Limb (tissue), 2 donors: ENCODE measurements at regions not wholly inside any gene's neighbourhood (a gene's known extent, or its start where the extent isn't known, plus 50 kb on each side); places are given as distances from the start of the nearest gene placed in this dataset.
A peak's percentile ranks its signal among the peaks of the same experiment; 100 is the strongest.

Experiments used
- DNase-seq, 2 donors: peaks; one replicate each; pipeline ENCODE4 v3.0.0-alpha.2; 2016; ENCODE audit errors: extremely low spot score in 2 of 2

DNA sequence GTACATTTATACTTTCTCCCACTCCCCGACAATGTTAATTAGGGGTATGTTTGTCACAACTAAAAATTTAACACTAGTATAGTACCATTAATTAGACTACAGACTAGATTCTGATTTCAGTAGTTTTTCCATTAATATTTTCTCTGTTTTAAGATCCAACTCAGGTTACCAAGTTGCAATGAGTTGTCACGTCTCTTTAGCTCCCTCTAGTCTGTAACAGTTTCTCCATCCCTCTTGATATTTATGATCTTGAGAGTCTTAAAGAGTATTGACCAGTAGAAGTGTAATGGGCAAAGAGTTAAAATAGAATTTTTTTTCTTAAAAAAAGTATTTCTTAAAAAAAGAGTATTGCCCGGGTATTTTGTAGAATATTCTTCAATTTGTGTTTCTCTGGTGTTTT is 598.1 kb downstream of the TBC1D4 start:
- DNase-seq, result no peak

DNA sequence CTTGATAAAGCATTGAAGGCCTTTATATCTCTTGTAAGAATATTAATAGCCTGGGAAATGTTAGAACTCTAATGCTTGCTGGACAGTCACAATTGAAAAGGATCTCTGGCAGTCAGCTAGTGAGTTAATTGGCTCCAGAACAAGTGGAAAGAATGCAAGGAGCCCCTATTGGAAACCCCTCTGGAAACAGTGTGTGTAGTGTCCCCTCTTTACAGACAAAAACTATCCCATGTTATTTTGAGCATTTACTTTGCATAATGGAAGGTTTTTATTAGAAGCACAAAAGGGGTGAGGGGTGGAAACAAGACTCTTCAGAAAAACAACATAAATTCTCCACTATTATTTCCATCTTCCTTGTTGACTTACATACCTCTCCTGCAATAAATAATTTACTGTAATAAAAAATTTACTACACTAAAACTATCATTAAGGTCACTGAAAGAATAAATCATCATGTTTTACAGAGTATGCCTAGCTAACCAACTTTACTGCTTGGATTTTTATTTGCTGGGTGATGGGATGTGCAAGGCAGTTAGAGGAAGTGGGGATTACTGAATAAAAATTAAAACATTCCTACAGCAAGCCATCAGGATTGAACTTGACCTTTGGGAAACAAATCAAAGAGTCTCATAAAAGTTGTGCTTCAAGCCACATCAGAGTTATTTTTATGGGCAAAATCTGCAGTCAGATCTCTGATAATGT is 610.4 kb downstream of the TBC1D4 start:
- DNase-seq, result peak in 1 of 2 donors; percentile 24

DNA sequence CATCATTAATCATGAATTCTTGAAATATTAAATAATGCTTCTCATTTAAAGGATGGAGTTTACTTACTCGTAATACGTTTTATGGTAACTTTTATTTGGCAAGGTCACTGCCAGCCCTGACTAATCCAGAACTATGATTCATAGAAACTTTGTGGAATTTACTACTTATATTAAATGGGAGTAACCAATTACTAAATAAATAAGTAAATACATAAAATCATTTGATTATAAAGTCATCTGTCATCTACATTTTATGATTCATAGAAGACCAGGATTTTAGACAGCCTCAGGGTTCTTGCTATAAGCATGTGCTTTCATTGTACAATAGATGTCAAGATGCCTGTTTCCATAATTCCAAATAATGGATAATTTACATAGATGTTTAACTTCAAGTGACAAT is 611.1 kb downstream of the TBC1D4 start:
- no peak for DNase-seq

DNA sequence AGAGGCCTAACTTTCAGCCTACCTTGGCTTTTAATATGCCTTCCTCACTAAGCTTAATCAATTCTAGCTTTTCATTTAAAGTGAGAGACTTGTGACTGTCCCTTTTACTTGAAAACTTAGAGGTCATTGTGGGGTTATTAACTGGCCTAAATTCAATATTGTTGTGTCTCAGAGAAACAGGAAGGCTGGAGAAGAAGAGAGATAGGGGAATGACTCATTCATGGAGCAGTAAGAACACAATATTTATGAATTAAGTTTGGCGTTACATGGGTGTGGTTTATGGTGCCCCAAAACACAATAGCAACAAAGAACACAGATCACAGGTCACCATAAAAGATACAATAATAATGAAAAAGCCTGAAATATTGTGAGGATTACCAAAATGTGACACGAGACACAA is 612.1 kb downstream of the TBC1D4 start:
- DNase-seq, result no peak

DNA sequence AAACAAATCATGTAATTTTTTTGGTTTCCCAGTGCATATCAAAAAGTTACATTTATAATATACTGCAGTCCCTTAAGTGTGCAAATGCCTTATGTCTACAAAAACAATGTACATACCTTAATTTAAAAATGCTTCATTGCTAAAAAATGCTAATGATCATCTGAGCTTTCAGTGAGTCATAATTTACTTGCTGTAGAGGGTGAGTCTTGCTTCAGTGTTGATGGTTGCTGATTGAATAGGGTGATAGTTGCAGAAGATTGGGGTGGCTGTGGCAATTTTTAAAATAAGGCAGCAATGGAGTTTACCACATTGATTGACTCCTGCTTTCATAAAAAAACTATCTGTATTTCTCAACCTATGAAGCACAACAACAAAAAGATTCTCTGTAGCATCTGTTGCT is 613.9 kb downstream of the TBC1D4 start:
- DNase-seq, result no peak

DNA sequence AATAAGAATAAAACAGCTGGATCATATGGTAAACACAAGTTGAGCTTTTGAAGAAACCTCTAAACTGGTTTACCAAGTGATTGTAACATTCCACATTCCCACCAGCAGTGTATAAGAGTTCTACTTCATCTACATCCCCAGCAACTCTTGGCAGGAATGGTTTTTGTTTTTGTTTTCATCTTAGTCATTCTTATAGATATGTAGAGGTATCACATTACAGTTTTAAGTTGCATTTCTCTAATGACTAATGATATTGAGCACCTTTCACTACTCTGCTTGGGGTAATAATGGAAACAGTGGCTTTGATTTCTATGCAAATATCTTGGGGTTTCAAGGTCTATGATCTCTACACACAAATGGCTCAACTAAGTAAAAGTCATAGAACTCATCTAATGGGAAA is 614.5 kb downstream of the TBC1D4 start:
- no peak for DNase-seq

DNA sequence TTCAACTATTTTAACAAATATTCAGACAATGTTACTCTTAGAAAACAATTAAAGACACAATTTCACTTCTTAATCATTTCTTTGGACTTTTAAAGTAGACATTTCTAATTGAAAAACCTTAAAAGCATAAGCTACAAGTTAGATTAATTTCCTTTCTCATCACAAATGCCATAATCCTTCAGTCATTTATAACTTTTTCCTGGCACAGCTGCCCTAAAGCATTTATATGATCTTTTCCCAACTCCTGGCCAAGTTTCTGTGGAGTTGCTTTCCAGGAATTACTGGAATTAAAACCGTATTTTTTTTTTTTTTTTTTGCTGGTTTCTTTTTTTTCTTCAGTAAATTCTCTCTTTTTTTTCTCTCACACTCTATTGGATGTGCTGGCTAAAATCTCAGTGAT is 615.9 kb downstream of the TBC1D4 start:
- peak in 1 of 2 donors; percentile 75 for DNase-seq

DNA sequence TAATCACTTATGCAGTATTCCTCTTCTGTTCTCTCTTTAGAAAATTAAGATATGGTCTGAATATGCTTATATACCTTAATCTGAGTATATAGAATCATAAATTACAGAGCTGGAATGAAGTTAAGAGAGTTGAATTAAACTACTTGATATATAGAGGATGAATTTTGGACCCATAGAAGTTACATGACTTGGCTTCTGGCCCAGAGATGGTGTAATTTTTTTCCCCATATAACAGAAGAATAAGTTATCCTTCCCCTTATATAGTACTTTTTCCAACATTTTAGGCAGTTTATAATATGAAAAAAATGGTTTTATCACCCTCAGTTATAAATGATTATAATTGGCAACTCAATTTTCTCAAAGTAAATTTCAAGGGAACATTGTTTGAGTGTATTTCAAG is 616.3 kb downstream of the TBC1D4 start:
- peak in 1 of 2 donors; percentile 58 for DNase-seq

DNA sequence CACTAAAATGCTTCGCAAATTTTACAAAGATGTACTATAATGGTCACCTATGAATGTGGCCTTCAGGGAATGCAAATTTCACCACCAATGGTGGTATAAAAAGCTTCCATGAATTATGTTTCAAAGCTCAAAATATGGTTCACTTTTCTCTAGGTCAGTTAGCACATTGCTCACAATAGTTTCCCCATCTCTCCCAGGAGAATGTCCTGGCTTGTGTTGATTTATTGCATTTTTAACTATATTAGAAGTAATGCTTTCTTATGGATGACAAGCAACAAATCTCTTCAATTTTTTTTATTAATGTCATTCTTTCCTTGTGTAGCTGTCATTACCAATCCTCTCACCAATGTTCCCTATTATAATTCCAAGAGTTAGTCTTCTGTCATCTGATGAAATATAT is 621.2 kb downstream of the TBC1D4 start:
- DNase-seq, result no peak

DNA sequence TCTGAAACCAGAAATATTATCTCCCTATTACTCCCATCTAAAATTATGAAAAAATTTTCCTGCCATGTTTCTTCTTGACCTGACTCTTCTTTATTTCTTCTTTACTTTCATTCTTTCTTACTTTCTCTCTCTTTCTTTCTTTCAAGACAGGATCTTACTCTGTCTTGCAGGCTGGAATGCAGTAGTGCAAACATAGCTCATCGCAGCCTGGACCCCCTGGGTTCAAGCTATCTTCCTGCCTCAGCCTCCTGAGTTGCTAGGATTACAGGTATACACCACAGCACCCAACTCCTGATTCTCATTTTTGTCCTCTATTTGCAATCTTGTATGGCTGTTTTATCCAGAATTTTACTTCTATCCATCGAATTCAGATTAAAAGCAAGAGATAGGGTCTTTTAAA is 631.1 kb downstream of the TBC1D4 start:
- no peak for DNase-seq

DNA sequence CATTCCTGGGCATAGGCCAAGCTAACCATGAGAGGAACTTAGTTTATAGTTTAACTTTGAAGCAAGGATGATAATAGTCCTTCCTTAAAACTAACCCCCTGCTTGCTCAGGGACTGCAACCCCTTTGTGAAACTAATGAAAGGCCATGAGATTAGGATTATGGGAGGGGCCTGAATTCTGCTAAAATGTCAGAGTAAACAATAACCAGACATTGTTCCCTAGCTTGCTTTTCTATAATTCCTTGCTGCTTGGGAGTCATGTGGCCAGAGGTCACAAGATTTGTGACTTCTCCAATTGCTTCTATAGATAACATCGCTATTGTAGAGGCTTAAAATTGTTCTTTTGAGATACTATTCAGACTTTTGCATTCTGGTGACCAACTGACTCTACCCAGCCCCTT is 634.0 kb downstream of the TBC1D4 start:
- DNase-seq, result no peak

DNA sequence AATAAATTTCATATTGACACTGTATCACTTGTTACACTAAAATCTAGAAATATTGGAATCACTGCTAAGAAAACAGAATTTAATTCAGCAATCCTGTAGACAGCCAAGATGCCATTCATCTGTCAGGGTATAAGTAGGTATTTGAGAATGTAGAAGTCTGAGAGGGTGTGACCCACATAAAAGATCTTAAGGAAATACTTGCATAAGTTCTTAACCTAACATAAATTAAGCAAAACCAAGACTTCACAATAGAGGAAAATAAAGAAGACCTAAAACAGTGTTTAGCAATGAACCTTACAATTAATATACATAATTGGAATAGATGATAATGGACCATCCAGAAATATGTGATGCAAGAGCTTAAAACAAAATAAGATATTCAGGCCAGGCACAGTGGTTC is 636.2 kb downstream of the TBC1D4 start:
- no peak for DNase-seq

DNA sequence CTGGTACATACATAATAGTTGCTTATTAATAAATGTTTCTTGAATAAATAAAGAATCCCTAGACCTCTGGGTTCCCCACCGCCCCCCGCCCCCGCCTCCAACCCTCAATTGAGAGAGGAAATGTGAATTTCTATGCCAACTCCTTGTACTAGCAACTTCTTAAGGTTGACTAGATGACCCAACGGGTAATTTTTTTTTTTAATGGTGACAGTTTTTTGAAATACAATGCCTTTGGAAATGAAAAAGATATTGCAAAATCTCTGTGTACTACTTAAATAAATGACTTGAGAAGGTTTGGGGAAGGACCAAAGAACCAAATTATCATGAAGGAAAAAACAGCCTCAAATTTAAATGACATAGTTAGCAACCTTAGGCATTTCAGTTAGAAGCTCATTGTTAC is 640.3 kb downstream of the TBC1D4 start:
- DNase-seq, result no peak

DNA sequence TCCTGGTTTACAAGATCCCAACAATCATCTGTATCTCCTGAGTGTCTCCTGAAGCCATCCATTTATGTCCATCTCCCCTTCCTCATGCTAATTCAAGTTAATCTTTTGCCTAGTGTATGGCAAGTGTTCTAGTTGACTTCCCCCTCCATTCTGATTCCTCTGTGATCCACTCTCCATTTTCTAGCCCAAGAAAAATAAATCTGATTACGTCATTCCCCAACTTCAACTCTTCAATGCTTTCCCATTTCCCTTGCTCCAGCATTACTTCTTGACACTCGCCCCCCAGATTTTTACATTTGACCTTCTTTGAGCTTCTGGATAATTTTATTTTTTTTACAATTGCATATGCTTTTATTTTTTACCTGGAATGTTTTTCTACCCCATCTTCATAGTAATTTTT is 640.8 kb downstream of the TBC1D4 start:
- DNase-seq, result no peak

DNA sequence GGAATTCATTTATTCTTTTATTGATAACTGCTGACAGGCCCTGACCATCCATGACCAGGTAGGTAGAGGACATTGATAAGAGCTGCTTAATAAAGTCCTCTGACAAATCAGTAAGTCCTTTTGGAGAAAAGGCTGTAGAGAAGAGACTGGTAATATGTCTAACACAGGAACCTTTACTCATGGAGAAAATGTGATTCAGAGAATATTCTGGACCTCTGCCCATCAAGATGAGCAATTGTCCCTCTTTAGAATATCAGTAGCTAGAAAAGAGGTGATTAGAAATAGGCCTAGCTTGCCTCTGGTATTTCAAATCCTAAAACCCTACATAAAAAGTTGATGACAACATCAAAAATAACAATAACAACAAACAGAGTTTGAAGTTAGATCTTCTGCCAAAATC is 642.3 kb downstream of the TBC1D4 start:
- DNase-seq, result no peak

DNA sequence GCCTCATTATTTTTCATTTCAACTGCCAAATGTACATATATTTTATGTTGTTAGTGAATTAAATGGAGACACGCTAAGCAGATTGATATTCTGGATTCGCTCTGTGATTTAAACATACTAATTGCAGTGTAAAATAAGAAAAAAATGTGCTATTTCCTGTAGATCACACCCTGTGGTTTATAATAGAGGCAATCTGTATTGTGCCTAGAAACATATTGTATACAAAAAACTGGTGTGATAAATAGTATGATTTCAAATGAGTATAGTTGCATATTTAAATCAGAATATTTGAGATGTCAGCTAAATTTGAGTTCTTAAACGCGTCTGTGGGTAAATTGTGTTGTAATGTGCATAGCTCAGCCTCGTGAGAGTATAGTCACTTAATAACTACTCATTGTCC is 643.9 kb downstream of the TBC1D4 start:
- DNase-seq, result no peak

DNA sequence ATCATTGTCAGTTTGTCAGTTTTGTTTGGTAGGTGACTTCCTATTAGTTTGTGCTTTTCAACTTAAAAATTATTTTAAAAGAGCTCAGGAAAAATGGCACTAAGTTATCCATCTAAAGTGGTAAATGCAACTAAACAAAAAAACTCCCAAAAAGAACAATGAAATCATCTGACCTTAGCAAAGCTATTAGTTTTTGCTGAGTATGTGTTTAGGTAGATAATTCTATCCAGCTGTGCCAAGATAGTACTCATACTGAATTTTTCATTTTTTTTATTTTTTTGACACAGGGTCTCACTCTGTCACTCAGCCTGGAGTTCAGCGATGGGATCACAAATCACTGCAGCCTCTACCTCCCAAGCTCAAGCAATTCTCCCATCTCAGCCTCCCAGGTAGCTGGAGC is 645.3 kb downstream of the TBC1D4 start:
- DNase-seq, result no peak

DNA sequence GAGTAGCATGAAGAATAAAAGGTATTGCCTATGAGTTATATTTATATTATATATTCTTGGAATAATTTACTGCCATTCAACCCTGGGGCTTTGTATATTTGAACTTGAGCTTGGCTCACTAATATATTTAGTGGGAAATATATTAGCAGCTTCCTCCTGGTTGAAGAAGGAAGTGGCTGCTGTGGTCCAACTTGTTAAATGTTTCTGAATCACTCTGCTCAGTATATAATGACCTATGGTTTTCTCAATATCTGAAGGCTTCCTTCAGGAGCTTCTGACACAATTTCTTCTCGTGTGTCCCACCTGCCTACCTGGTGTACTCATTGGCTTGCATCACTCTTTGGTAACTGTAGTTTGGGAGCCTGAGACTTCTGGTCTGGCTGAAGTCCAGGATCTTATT is 646.4 kb downstream of the TBC1D4 start:
- DNase-seq, result no peak

DNA sequence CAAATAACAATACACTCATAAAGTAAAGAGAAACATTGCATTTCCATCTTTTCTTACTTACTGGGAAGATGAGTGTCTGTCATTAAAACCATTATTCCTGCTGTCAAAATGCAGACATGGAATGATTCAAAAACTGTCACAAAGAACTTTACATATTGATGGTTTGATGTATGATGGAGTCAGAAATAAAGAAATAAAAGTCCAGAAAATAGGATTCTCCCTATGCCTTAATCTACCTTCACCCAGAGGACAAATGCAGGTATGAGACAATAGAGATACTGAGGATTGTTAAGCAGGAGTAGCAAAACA is 656.1 kb downstream of the TBC1D4 start:
- DNase-seq, result no peak

DNA sequence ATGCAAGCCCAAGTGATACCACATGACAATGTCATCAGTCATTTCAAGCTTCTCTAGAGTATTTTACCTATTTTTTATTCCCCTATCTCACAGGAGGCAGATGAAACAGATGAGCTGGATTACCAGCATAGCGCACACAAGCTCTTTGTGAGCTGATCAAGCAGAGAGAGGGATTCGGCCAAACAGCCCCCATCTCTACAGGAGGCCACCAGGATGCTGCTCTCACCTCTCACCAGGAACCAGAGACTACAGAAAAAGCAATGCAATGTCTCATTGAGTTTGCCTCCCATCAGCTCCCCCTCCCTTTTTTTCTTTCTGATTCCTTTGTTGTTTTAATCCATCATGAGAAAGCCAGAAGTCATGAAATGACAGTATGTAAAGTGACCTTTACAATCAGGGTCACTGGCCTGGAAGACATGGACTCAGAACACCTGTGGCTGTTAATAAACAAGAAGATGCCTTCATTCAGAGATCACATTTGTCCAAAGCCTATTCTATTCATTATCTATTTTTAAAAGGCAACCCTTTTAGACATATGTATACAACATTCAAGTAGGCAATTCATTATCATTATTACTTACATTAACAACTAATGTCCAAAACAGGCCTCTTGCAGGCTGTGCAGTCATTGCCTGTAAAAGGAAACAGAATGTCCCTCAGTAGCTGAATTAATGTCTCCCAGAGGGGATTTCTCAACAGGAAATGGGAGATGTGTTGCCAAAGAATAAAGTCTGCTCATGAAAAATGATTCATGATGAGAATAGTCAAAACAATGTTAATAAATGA is 656.6 kb downstream of the TBC1D4 start:
- DNase-seq, result peak in 1 of 2 donors; percentile 9

DNA sequence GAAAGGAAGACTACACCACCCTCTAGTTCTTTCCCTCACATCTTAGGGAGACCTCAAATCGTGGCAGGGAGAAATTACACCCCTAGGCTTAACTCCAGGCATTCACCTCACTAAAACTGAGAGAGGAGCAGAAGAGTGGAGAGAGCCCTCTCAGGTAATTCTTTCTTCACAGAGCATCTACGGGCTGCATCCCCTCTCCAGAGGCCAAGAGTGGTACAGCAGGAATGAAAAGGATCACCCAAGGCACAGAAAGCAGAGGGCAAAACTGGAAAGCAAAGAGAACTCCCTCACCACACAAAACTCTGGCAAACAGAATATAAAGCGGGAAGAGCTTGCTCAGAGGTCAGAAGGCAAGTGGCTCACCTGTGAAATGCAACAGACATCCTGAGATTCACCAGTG is 661.2 kb downstream of the TBC1D4 start:
- no peak for DNase-seq

DNA sequence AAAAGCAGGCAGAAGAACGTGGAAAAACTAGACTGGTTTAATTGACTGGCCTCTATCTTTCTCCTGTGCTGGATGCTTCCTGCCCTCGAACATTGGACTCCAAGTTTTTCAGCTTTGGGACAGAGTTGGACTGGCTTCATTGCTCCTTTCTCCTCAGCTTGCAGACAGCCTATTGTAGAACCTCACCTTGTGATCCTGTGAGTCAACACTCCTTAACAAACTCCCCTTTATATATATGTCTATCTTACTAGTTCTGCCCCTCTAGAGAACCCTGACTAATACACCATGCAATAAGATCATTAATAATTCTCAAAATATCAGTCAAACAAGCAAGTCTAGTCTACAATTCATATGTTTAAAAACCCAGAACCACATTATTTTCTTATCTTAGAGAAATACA is 662.4 kb downstream of the TBC1D4 start:
- no peak for DNase-seq

DNA sequence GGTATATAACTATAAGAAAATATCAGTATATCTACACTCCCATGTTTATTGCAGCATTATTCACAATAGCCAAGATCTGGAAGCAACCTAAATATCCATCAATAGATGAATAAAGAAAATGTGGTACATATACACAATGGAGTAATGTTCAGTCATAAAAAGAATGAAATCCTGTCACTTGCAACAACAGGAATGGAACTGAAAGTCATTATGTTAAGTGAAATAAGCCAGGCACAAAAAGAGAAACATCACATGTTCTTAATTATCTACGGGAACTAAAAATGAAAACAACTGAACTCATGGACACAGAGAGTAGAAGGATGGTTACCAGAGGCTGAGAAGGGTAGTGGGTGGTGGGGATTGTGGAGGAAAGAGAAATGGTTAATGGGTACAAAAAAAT is 665.2 kb downstream of the TBC1D4 start:
- no peak for DNase-seq
